GM12878 (cell line): ENCODE measurements at regions not wholly inside any gene's neighbourhood (a gene's known extent, or its start where the extent isn't known, plus 50 kb on each side); places are given as distances from the start of the nearest gene placed in this dataset.

ENCODE experiments used
- ATAC-seq: fragments of 200-7000 bp; cut with Tn5 transposase; 3 replicates; pipeline ENCODE4 v1.9.1; 2020; ENCODE audit warnings: mild to moderate bottlenecking, moderate library complexity
- BruUV-seq: library from RNA; stranded (reverse); fragments of 400-500 nt; replicated peaks from 2 replicates; lab custom pipeline; 2021; lab: Mats Ljungman, UMichigan
- CTCF ChIA-PET: fragments of 300-600 bp; sonication (Branson Sonifier 250); formaldehyde crosslinking; extraction: SDS; loops from one replicate; lab custom pipeline; 2021; ENCODE audit warnings: inconsistent platforms; lab: Yijun Ruan, JAX
- POLR2A ChIA-PET: fragments of 350-600 bp; formaldehyde crosslinking; extraction: SDS; loops from one replicate; lab custom pipeline; 2021; ENCODE audit warnings: inconsistent platforms; lab: Charles Lee
- RAD21 ChIA-PET: fragments of 300-600 bp; sonication (Branson Sonifier 250); formaldehyde crosslinking; loops from one replicate; lab custom pipeline; 2023; ENCODE audit warnings: antibody characterized with exemption; ENCODE audit not compliant: unreplicated experiment; lab: Charles Lee
- SMC1A ChIA-PET: fragments of 300-600 bp; sonication (Branson Sonifier 250); formaldehyde crosslinking; loops from one replicate; lab custom pipeline; 2023; ENCODE audit not compliant: unreplicated experiment, uncharacterized antibody; lab: Charles Lee
- DNase-seq: peaks from one replicate; pipeline ENCODE4 v3.0.0-alpha.2; 2011; ENCODE audit warnings: low read depth, low spot score
- FAIRE-seq: peaks from 3 replicates; lab custom pipeline; 2011; peaks lifted over from hg19 to GRCh38; lab: Jason Lieb, UNC
- H2AFZ ChIP-seq: 2 replicates; pipeline ENCODE4 v1.6.0; 2011; ENCODE audit warnings: low read depth, low read length, control low read depth; ENCODE audit not compliant: control insufficient read depth
- H3K27ac ChIP-seq: 2 replicates; pipeline ENCODE4 v1.5.1; 2011; ENCODE audit warnings: control low read depth; ENCODE audit not compliant: control insufficient read depth, insufficient read depth
- H3K27me3 ChIP-seq, 2 experiments: replicated peaks in 1 of 2; 2 replicates each; pipeline versions ENCODE4 v1.6.0 to v1.6.1; 2011; ENCODE audit warnings: low read length in 1 of 2; ENCODE audit not compliant: control insufficient read depth in 2 of 2, insufficient read depth in 2 of 2
- H3K36me3 ChIP-seq, 2 experiments: 2 replicates each; pipeline ENCODE4 v1.5.1; 2011; ENCODE audit warnings: low read length in 1 of 2; ENCODE audit not compliant: control insufficient read depth in 2 of 2, insufficient read depth in 2 of 2
- H3K4me1 ChIP-seq: 2 replicates; pipeline ENCODE4 v1.6.1; 2011; ENCODE audit warnings: mild to moderate bottlenecking, low read length, moderate library complexity, mixed read lengths; ENCODE audit not compliant: control insufficient read depth, insufficient read depth
- H3K4me2 ChIP-seq: 2 replicates; pipeline ENCODE4 v1.6.0; 2011; ENCODE audit warnings: control low read depth; ENCODE audit not compliant: control insufficient read depth, insufficient read depth
- H3K4me3 ChIP-seq: fragments of 200-600 bp; sonication (generic); 2 replicates; pipeline ENCODE4 v1.5.1; 2016
- H3K79me2 ChIP-seq: 2 replicates; pipeline ENCODE4 v1.6.0; 2011; ENCODE audit warnings: low read length; ENCODE audit not compliant: control insufficient read depth, insufficient read depth
- H3K9ac ChIP-seq: 2 replicates; pipeline ENCODE4 v1.8.0; 2011; ENCODE audit warnings: low read length, control low read depth, mixed read lengths; ENCODE audit not compliant: control insufficient read depth, insufficient read depth
- H3K9me3 ChIP-seq: replicated peaks from 3 replicates; pipeline ENCODE4 v1.5.1; 2011; ENCODE audit warnings: mild to moderate bottlenecking, low read length; ENCODE audit not compliant: control insufficient read depth, insufficient read depth
- H4K20me1 ChIP-seq: 2 replicates; pipeline ENCODE4 v1.6.0; 2011; ENCODE audit not compliant: control insufficient read depth, insufficient read depth
- ATF3 ChIP-seq: IDR thresholded peaks from 2 replicates; pipeline ENCODE4 v1.6.1; 2011; ENCODE audit warnings: low read depth, mild to moderate bottlenecking, low read length, moderate library complexity, borderline replicate concordance; ENCODE audit errors: extremely low read depth
- CREM ChIP-seq: IDR thresholded peaks from 2 replicates; pipeline ENCODE4 v1.6.1; 2014; ENCODE audit warnings: antibody characterized with exemption, low read depth
- IKZF1 ChIP-seq: fragments of 450-650 bp; conservative IDR thresholded peaks from 2 replicates; pipeline ENCODE4 v1.6.1; 2017; ENCODE audit warnings: antibody characterized with exemption, mild to moderate bottlenecking
- IKZF2 ChIP-seq, 2 experiments: fragments of 450-650 bp; IDR thresholded peaks; 2 replicates each; pipeline ENCODE4 v1.6.1; 2017; ENCODE audit warnings: mild to moderate bottlenecking in 2 of 2, moderate library complexity in 2 of 2
- MEF2B ChIP-seq: fragments of 450-650 bp; IDR thresholded peaks from 2 replicates; pipeline ENCODE4 v1.6.1; 2018; ENCODE audit warnings: mild to moderate bottlenecking, moderate library complexity; ENCODE audit not compliant: partially characterized antibody, poor library complexity, severe bottlenecking
- NBN ChIP-seq: fragments of 450-650 bp; IDR thresholded peaks from 2 replicates; pipeline ENCODE4 v1.6.1; 2016
- NR2F1 ChIP-seq: fragments of 450-650 bp; conservative IDR thresholded peaks from 2 replicates; pipeline ENCODE4 v1.6.1; 2017; ENCODE audit warnings: mild to moderate bottlenecking
- RAD51 ChIP-seq: fragments of 450-650 bp; IDR thresholded peaks from 2 replicates; pipeline ENCODE4 v1.6.1; 2016; ENCODE audit warnings: moderate library complexity, mild to moderate bottlenecking, inconsistent platforms
- RCOR1 ChIP-seq: conservative IDR thresholded peaks from 2 replicates; pipeline ENCODE4 v1.6.1; 2012; ENCODE audit warnings: low read depth, low read length, improper control_type of control experiment
- RUNX3 ChIP-seq: IDR thresholded peaks from 2 replicates; pipeline ENCODE4 v1.6.1; 2012; ENCODE audit warnings: low read length, inconsistent platforms
- SMC3 ChIP-seq: IDR thresholded peaks from 2 replicates; pipeline ENCODE4 v1.6.1; 2011; ENCODE audit warnings: low read length, improper control_type of control experiment, borderline replicate concordance
- SPI1 ChIP-seq: IDR thresholded peaks from 2 replicates; pipeline ENCODE4 v1.6.1; 2011; ENCODE audit warnings: low read depth, mild to moderate bottlenecking, low read length, moderate library complexity, borderline replicate concordance; ENCODE audit not compliant: insufficient read depth
- TCF7 ChIP-seq: IDR thresholded peaks from 2 replicates; pipeline ENCODE4 v1.6.1; 2014; ENCODE audit warnings: antibody characterized with exemption, borderline replicate concordance
- USF1 ChIP-seq: IDR thresholded peaks from 2 replicates; pipeline ENCODE4 v1.6.1; 2011; ENCODE audit warnings: borderline replicate concordance, low read depth, mild to moderate bottlenecking, moderate library complexity, mixed read lengths, low read length; ENCODE audit not compliant: insufficient read depth; ENCODE audit errors: extremely low read length
- USF2 ChIP-seq: IDR thresholded peaks from 2 replicates; pipeline ENCODE4 v1.6.1; 2011; ENCODE audit warnings: low read depth, low read length, improper control_type of control experiment, borderline replicate concordance
- WGBS: methylation state at CpG from one replicate; pipeline ENCODE4 v1.1.6; 2016; ENCODE audit warnings: low lambda C conversion rate; ENCODE audit not compliant: insufficient replicate concordance, insufficient coverage; ENCODE audit errors: missing lambda C conversion rate; 5-methylcytosine and 5-hydroxymethylcytosine counted together
- in situ Hi-C: fragments of 300-500 bp; cut with MboI; formaldehyde crosslinking; loops from 9 replicates; pipeline ENCODE4 v1.14.3; 2018; ENCODE audit warnings: mixed read lengths
- intact Hi-C: fragments of 100-400 bp; cut with micrococcal nuclease; formaldehyde crosslinking; loops from one replicate; pipeline ENCODE4 v1.14.2; 2022; ENCODE audit not compliant: unreplicated experiment

GRCh38 chr14:98210045-98210672 is 1061.8 kb downstream of the BCL11B start (continued):
- TF ChIP-seq USF2 = no peak
- peak; percentile 80; the same call in 1 of the 2 replicates for TF ChIP-seq RAD51
- peak; percentile 24; the same call in 1 of the 2 replicates for TF ChIP-seq SPI1
- TF ChIP-seq MEF2B = no peak
- peak; percentile 38; the same call in 1 of the 2 replicates for TF ChIP-seq CREM
- TF ChIP-seq USF1 = no peak
- TF ChIP-seq NR2F1 = peak; percentile 58; the same call in 1 of the 2 replicates
- TF ChIP-seq SMC3 = no peak
- 0 out of 2 replicates have a peak, but pooled peaks have one; percentile 25 for TF ChIP-seq NBN
- 0 out of 2 replicates have a peak, but pooled peaks have one; percentile 30 for TF ChIP-seq IKZF1
- no peak; a peak in 1 of 4 replicates for TF ChIP-seq IKZF2 (IDR thresholded peaks at IDR 0.05)

- FAIRE-seq (no peak), DNase-seq (no peak), ATAC-seq (no peak)
- POLR2A ChIA-PET = interaction anchor here (1.0 to 1.4 kb wide), 2 partner anchors 8 to 9 kb away, joined by 3 read pairs; no protein-coding TSS in a partner anchor
- H4K20me1 ChIP-seq = no peaks in the 10 kb centered on the region
- CTCF ChIA-PET = no interaction called here
- no peak overlapping the region for H3K27ac ChIP-seq
- H3K36me3 ChIP-seq = no peaks in the 10 kb centered on the region
- TF ChIP-seq ATF3 (no peak), TCF7 (no peak), IKZF2 (IDR thresholded peaks at IDR 0.05) (no peak), RUNX3 (0 out of 2 replicates have a peak, but pooled peaks have one; percentile 10), RCOR1 (no peak)
- in situ Hi-C loops (no loop called here), intact Hi-C loops (no loop called here)
- no peaks in the 10 kb centered on the region; the same call in 1 of the 2 replicates for H3K4me1 ChIP-seq
- H3K4me3 ChIP-seq = no peak overlapping the region
- no peak overlapping the region for H3K9ac ChIP-seq
- no peaks in the 10 kb centered on the region for H3K9me3 ChIP-seq
- SMC1A ChIA-PET = interaction anchor here (0.7 to 2.6 kb wide), 6 partner anchors 8 to 77 kb away, joined by 3 to 12 read pairs (median 6); no protein-coding TSS in a partner anchor
- H3K27me3 ChIP-seq = no peaks in the 10 kb centered on the region
- BruUV-seq = no TSS peak
- H3K4me2 ChIP-seq = no peak overlapping the region
- RAD21 ChIA-PET = interaction anchor here (1.0 to 5.6 kb wide), 5 partner anchors 10 to 78 kb away, joined by 4 to 41 read pairs (median 6); no protein-coding TSS in a partner anchor
- no peaks in the 10 kb centered on the region for H3K79me2 ChIP-seq
- H2AFZ ChIP-seq = no peak overlapping the region
- 10% methylated on average over 6 of the region's 6 CpGs for WGBS
Observed at GRCh38 chr14:98217530-98217929, 1054.5 kb downstream of the BCL11B start.
